ENCODE measurements at regions not wholly inside any gene's neighbourhood (a gene's known extent, or its start where the extent isn't known, plus 50 kb on each side); places are given as distances from the start of the nearest gene placed in this dataset.

GRCh38 chr7:13411151-13411550, 578.3 kb downstream of the ETV1 start:
- TF ChIP-seq CTCF (IDR thresholded peaks at IDR 0.05; ENCODE audit: low read length) (no peak), EZH2phosphoT487 (IDR thresholded peaks at IDR 0.05; ENCODE audit: low read length) (no peak), EZH2 (optimal IDR thresholded peaks at IDR 0.05; ENCODE audit: low read depth, low read length) (no peak)
